Mesendoderm (in vitro differentiated cells): ENCODE measurements at regions not wholly inside any gene's neighbourhood (a gene's known extent, or its start where the extent isn't known, plus 50 kb on each side); places are given as distances from the start of the nearest gene placed in this dataset.

Source experiments
- DNase-seq: peaks from one replicate; pipeline ENCODE4 v3.0.0; 2013
- H2AK5ac ChIP-seq: 2 replicates; pipeline ENCODE4 v1.6.1; 2013; ENCODE audit warnings: low read length, inconsistent platforms
- H2BK120ac ChIP-seq: 2 replicates; pipeline ENCODE4 v1.6.1; 2013; ENCODE audit warnings: low read depth, mild to moderate bottlenecking, low read length, moderate library complexity, mixed read lengths
- H2BK15ac ChIP-seq: replicated peaks from 2 replicates; pipeline ENCODE4 v1.6.1; 2013; ENCODE audit warnings: low read depth, mild to moderate bottlenecking, moderate library complexity
- H2BK5ac ChIP-seq: 2 replicates; pipeline ENCODE4 v1.6.1; 2013; ENCODE audit warnings: low read length, inconsistent platforms
- H3K18ac ChIP-seq: 2 replicates; pipeline ENCODE4 v1.6.1; 2013; ENCODE audit warnings: mild to moderate bottlenecking, low read length, mixed read lengths
- H3K23ac ChIP-seq: one replicate; pipeline ENCODE4 v1.6.1; 2013; ENCODE audit warnings: low read length
- H3K27ac ChIP-seq: 2 replicates; pipeline ENCODE4 v1.5.1; 2013; ENCODE audit warnings: low read depth, mild to moderate bottlenecking, inconsistent platforms, low read length, moderate library complexity
- H3K27me3 ChIP-seq: 2 replicates; pipeline ENCODE4 v1.6.1; 2013; ENCODE audit warnings: low read length, control low read depth, mild to moderate bottlenecking, inconsistent platforms; ENCODE audit not compliant: insufficient read depth, poor library complexity
- H3K36me3 ChIP-seq: 2 replicates; pipeline ENCODE4 v1.6.1; 2013; ENCODE audit warnings: low read length, inconsistent platforms; ENCODE audit not compliant: control insufficient read depth, insufficient read depth
- H3K4ac ChIP-seq: one replicate; pipeline ENCODE4 v1.6.1; 2013; ENCODE audit warnings: low read depth, mild to moderate bottlenecking, low read length, moderate library complexity
- H3K4me1 ChIP-seq: 2 replicates; pipeline ENCODE4 v1.6.1; 2013; ENCODE audit warnings: low read depth, low read length, inconsistent platforms; ENCODE audit not compliant: control insufficient read depth
- H3K4me2 ChIP-seq: 2 replicates; pipeline ENCODE4 v1.6.1; 2013; ENCODE audit warnings: low read length
- H3K4me3 ChIP-seq: 2 replicates; pipeline ENCODE4 v1.5.1; 2013; ENCODE audit warnings: mild to moderate bottlenecking, low read length
- H3K56ac ChIP-seq: one replicate; pipeline ENCODE4 v1.6.1; 2013; ENCODE audit warnings: low read length
- H3K79me1 ChIP-seq: 2 replicates; pipeline ENCODE4 v1.6.1; 2013; ENCODE audit warnings: low read length, inconsistent platforms
- H3K79me2 ChIP-seq: 2 replicates; pipeline ENCODE4 v1.6.1; 2013; ENCODE audit warnings: mild to moderate bottlenecking, low read length; ENCODE audit not compliant: control insufficient read depth, insufficient read depth
- H3K9ac ChIP-seq: 2 replicates; pipeline ENCODE4 v1.6.1; 2013; ENCODE audit warnings: low read length, inconsistent platforms
- H4K5ac ChIP-seq: one replicate; pipeline ENCODE4 v1.6.1; 2013; ENCODE audit warnings: low read length
- H4K8ac ChIP-seq: one replicate; pipeline ENCODE4 v1.6.1; 2013; ENCODE audit warnings: low read depth, mild to moderate bottlenecking, control low read depth, low read length, moderate library complexity
- WGBS: extraction: QIAGEN DNeasy Blood & Tissue Kit; methylation state at CpG from one replicate; pipeline ENCODE4 v1.1.7; 2013; ENCODE audit warnings: low lambda C conversion rate, missing lambda C conversion rate; ENCODE audit not compliant: insufficient coverage; ENCODE audit errors: extremely low coverage; 5-methylcytosine and 5-hydroxymethylcytosine counted together

GRCh38 chr11:12623869-12624268 is 50.4 kb upstream of the TEAD1 start:
- no CpG with 5 or more reads among the region's 1 CpG for WGBS
- Histone ChIP-seq H3K4ac (no peak overlapping the region), H3K23ac (no peak overlapping the region)

More at GRCh38 chr11:12623869-12624268, 50.4 kb upstream of the TEAD1 start:
- Histone ChIP-seq H2BK120ac (no peak overlapping the region), H3K79me1 (no peaks in the 10 kb centered on the region), H4K5ac (no peak overlapping the region), H3K4me1 (no peaks in the 10 kb centered on the region), H3K36me3 (no peaks in the 10 kb centered on the region), H3K27ac (no peak overlapping the region), H2BK15ac (no peak overlapping the region), H4K8ac (no peak overlapping the region), H3K9ac (no peak overlapping the region), H3K79me2 (no peaks in the 10 kb centered on the region), H3K18ac (no peak overlapping the region), H2AK5ac (no peak overlapping the region), H3K27me3 (no peaks in the 10 kb centered on the region), H3K56ac (no peak overlapping the region), H2BK5ac (no peak overlapping the region), H3K4me3 (no peak overlapping the region), H3K4me2 (no peak overlapping the region)
- DNase-seq = no peak
